ENCODE measurements at regions not wholly inside any gene's neighbourhood (a gene's known extent, or its start where the extent isn't known, plus 50 kb on each side); places are given as distances from the start of the nearest gene placed in this dataset.

GRCh38 chr6:14606353-14606752 lies 488.8 kb downstream of the CD83 start:
- TF ChIP-seq CTCF (IDR thresholded peaks at IDR 0.05) (no peak), POLR2AphosphoS5 (IDR thresholded peaks at IDR 0.05; ENCODE audit: low read depth, low read length) (no peak)
